ENCODE measurements at regions not wholly inside any gene's neighbourhood (a gene's known extent, or its start where the extent isn't known, plus 50 kb on each side); places are given as distances from the start of the nearest gene placed in this dataset.

DNA sequence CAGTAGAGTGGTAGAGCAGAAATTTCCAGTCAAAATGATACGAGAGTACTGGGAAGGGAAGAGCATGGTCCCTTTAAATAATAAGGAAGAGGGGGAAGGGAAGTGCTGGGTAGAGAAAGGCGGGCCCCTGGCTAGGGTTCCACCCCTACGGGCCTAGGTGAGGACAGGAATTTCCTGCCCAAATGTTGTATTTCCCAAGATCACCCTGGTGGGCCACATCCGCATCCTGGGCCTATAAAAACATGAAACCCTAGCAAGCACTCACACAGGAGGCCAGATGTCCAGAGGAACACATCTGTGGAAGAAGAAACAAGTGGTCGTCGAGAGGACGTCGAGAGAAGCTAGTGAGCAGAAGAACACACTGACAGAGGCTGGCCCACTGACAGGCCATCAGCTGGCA lies 661.2 kb downstream of the SQOR start (continued):
- TF ChIP-seq, protein P1, sequence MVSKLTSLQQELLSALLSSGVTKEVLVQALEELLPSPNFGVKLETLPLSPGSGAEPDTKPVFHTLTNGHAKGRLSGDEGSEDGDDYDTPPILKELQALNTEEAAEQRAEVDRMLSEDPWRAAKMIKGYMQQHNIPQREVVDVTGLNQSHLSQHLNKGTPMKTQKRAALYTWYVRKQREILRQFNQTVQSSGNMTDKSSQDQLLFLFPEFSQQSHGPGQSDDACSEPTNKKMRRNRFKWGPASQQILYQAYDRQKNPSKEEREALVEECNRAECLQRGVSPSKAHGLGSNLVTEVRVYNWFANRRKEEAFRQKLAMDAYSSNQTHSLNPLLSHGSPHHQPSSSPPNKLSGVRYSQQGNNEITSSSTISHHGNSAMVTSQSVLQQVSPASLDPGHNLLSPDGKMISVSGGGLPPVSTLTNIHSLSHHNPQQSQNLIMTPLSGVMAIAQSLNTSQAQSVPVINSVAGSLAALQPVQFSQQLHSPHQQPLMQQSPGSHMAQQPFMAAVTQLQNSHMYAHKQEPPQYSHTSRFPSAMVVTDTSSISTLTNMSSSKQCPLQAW (CRISPR knock-in tag; IDR thresholded peaks at IDR 0.05), result no peak
- TF ChIP-seq ZMAT3 (CRISPR knock-in tag; conservative IDR thresholded peaks at IDR 0.05) (no peak), MAF1 (CRISPR knock-in tag; IDR thresholded peaks at IDR 0.05; ENCODE audit: borderline replicate concordance) (no peak), NFYB (CRISPR knock-in tag; IDR thresholded peaks at IDR 0.05) (no peak), ZSCAN31 (CRISPR knock-in tag; IDR thresholded peaks at IDR 0.05; ENCODE audit: low read depth) (no peak), NFE2L1 (CRISPR knock-in tag; IDR thresholded peaks at IDR 0.05; ENCODE audit: borderline replicate concordance) (no peak)
- TF ChIP-seq, protein P2, sequence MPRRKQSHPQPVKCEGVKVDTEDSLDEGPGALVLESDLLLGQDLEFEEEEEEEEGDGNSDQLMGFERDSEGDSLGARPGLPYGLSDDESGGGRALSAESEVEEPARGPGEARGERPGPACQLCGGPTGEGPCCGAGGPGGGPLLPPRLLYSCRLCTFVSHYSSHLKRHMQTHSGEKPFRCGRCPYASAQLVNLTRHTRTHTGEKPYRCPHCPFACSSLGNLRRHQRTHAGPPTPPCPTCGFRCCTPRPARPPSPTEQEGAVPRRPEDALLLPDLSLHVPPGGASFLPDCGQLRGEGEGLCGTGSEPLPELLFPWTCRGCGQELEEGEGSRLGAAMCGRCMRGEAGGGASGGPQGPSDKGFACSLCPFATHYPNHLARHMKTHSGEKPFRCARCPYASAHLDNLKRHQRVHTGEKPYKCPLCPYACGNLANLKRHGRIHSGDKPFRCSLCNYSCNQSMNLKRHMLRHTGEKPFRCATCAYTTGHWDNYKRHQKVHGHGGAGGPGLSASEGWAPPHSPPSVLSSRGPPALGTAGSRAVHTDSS (CRISPR knock-in tag; conservative IDR thresholded peaks at IDR 0.05), result no peak

DNA sequence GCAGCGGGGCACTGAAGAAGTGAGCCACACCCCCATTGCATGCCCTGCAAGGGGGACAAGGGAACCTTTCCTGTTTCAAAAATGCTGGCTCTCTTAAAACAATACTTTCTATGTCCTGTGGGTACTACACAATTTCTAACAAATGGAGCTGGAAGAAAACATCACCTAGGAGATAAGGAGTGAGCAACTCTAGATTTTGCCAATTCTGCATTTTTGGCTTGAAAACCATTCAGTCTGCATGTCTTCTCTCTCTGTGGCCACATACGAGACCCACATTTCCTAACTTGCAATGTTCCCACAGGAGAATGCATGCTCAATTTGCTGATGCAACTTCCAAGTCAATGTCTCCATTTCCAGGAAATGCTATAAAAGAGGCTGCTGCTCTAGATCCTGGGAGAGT lies 662.0 kb downstream of the SQOR start:
- no peak for FAIRE-seq
- intact Hi-C loops (cut with micrococcal nuclease; ENCODE audit: unreplicated experiment), result no loop called here

More for the DNA sequence above, 662.0 kb downstream of the SQOR start:
- H3K79me2 ChIP-seq (ENCODE audit: insufficient read depth, low read length), result no peaks in the 10 kb centered on the region
- BruUV-seq (replicated peaks), result no TSS peak
- no peak overlapping the region for H3K4me2 ChIP-seq (ENCODE audit: low read depth, low read length)
- H3K9me3 ChIP-seq (ENCODE audit: low read length), result peaks cover 9% of the 10 kb centered on the region; the same call in 1 of the 2 replicates
- no peak overlapping the region for H3K9ac ChIP-seq (ENCODE audit: insufficient read depth, low read depth, low read length)
- no peaks in the 10 kb centered on the region for H3K27me3 ChIP-seq (ENCODE audit: control insufficient read depth in 1 of 2, insufficient read depth in 2 of 2, low read length in 2 of 2)
- no peak overlapping the region for H2AFZ ChIP-seq (ENCODE audit: low read length)
- POLR2A ChIA-PET, result no interaction called here
- WGBS (ENCODE audit: low lambda C conversion rate), result 7% methylated on average over 1 of the region's 2 CpGs
- H4K20me1 ChIP-seq (ENCODE audit: insufficient read depth, low read length), result no peaks in the 10 kb centered on the region
- in situ Hi-C loops (cut with HindIII; ENCODE audit: extremely low pct_ligation_motif_present, low pct_unique_long_range_greater_than_20kb), result no loop called here
- no peaks in the 10 kb centered on the region for H3K36me3 ChIP-seq (replicated peaks in 1 of 2; ENCODE audit: control insufficient read depth in 1 of 2, insufficient read depth in 2 of 2, low read length in 2 of 2)
- H3K4me1 ChIP-seq (ENCODE audit: insufficient read depth, low read length), result no peaks in the 10 kb centered on the region
- no peak for DNase-seq (ENCODE audit: low spot score)
- no peak overlapping the region for H3K27ac ChIP-seq (ENCODE audit: extremely low read length, insufficient read depth, low read length)
- no peak overlapping the region for H3K4me3 ChIP-seq (replicated peaks in 1 of 3; ENCODE audit: insufficient read depth in 1 of 3, low read depth in 2 of 3, low read length in 3 of 3)
- TF ChIP-seq STAG1 (CRISPR knock-in tag; IDR thresholded peaks at IDR 0.05) (no peak), MAFF (IDR thresholded peaks at IDR 0.05; ENCODE audit: low read depth, low read length) (peak; percentile 48; the same call in 1 of the 2 replicates), MAFK (conservative IDR thresholded peaks at IDR 0.05 in 1 of 2, IDR thresholded peaks at IDR 0.05 in 1 of 2; ENCODE audit: low read length in 2 of 2) (peak; percentile 61 to 68)
- ATAC-seq, result no peak
- CTCF ChIA-PET (ENCODE audit: low intra/inter-chr PET ratio, low total read pairs), result no interaction called here
